Hepatocyte (in vitro differentiated cells): ENCODE measurements at regions not wholly inside any gene's neighbourhood (a gene's known extent, or its start where the extent isn't known, plus 50 kb on each side); places are given as distances from the start of the nearest gene placed in this dataset.

ENCODE experiments used
- EZH2 ChIP-seq: fragments of 200-600 bp; sonication (generic); IDR thresholded peaks from 2 replicates; pipeline ENCODE4 v1.6.1; 2016; ENCODE audit warnings: antibody characterized with exemption, mild to moderate bottlenecking, borderline replicate concordance
- EZH2phosphoT487 ChIP-seq: fragments of 200-600 bp; sonication (generic); IDR thresholded peaks from one replicate; pipeline ENCODE4 v1.6.1; 2018; ENCODE audit warnings: antibody characterized with exemption, mild to moderate bottlenecking, low read depth, moderate library complexity; ENCODE audit not compliant: unreplicated experiment, severe bottlenecking
- TF ChIP-seq, protein P1 (sequence below): fragments of 200-600 bp; sonication (generic); IDR thresholded peaks from 2 replicates; pipeline ENCODE4 v1.5.1; 2016; ENCODE audit warnings: antibody characterized with exemption, mild to moderate bottlenecking; ENCODE audit not compliant: poor library complexity

DNA sequence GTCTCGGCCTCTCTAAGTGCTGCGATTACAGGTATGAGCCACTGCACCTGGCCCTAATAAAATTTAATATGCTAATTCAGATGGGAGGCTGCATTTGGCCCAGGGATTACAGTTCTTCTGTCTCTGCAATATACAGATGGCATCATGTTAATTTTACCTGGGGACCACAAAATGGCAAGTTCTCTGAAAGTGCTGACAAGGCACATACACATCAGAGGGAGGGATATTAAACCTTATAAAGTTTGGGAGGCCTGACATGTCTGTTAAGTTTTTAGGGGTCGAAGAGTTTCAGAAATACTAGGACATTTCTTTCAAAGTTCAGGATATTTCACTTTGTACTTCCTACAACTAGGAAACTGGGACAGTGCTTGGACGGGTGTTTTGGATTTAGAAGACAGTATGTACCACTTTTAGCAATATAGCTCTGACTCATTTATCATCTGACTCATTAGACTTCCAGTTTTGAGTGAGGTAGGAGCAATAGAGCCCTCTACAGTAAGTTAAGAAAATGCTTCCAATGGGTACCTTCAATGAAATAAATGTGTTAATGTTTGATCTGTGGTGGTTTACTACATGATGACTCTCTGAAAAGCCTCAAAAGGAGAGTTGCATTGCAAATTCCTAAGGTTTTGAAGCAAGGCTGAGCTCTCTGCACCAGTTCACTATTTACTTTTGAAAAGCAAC, 981.0 kb upstream of the HS3ST1 start:
- TF ChIP-seq, protein P1, sequence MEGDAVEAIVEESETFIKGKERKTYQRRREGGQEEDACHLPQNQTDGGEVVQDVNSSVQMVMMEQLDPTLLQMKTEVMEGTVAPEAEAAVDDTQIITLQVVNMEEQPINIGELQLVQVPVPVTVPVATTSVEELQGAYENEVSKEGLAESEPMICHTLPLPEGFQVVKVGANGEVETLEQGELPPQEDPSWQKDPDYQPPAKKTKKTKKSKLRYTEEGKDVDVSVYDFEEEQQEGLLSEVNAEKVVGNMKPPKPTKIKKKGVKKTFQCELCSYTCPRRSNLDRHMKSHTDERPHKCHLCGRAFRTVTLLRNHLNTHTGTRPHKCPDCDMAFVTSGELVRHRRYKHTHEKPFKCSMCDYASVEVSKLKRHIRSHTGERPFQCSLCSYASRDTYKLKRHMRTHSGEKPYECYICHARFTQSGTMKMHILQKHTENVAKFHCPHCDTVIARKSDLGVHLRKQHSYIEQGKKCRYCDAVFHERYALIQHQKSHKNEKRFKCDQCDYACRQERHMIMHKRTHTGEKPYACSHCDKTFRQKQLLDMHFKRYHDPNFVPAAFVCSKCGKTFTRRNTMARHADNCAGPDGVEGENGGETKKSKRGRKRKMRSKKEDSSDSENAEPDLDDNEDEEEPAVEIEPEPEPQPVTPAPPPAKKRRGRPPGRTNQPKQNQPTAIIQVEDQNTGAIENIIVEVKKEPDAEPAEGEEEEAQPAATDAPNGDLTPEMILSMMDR: peak; percentile 34
- no peak for TF ChIP-seq EZH2
- no peak for TF ChIP-seq EZH2phosphoT487
